ENCODE measurements at regions not wholly inside any gene's neighbourhood (a gene's known extent, or its start where the extent isn't known, plus 50 kb on each side); places are given as distances from the start of the nearest gene placed in this dataset.

DNA sequence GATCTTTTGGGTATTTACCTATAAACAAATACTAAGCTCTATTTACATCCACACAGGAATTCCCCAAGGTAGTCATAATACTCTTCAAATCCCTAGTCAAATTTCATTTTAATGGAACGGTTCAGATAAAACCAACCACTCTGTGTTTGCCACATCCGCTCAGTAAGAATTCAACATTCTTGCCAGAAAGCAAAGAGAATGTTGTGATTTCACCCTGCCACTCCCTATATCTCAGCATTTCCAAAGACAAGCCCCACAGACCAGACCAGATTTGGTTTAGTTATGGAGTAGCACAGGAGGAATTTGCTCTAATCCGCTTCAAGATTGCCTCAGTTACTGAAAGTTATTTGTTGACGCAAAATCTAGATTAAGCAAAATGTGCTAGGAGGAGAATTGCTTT, 105.6 kb upstream of the SERP2 start:
- TF ChIP-seq, protein P1, sequence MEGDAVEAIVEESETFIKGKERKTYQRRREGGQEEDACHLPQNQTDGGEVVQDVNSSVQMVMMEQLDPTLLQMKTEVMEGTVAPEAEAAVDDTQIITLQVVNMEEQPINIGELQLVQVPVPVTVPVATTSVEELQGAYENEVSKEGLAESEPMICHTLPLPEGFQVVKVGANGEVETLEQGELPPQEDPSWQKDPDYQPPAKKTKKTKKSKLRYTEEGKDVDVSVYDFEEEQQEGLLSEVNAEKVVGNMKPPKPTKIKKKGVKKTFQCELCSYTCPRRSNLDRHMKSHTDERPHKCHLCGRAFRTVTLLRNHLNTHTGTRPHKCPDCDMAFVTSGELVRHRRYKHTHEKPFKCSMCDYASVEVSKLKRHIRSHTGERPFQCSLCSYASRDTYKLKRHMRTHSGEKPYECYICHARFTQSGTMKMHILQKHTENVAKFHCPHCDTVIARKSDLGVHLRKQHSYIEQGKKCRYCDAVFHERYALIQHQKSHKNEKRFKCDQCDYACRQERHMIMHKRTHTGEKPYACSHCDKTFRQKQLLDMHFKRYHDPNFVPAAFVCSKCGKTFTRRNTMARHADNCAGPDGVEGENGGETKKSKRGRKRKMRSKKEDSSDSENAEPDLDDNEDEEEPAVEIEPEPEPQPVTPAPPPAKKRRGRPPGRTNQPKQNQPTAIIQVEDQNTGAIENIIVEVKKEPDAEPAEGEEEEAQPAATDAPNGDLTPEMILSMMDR (IDR thresholded peaks at IDR 0.05; ENCODE audit: insufficient read depth, low read length, poor library complexity, severe bottlenecking), result no peak

DNA sequence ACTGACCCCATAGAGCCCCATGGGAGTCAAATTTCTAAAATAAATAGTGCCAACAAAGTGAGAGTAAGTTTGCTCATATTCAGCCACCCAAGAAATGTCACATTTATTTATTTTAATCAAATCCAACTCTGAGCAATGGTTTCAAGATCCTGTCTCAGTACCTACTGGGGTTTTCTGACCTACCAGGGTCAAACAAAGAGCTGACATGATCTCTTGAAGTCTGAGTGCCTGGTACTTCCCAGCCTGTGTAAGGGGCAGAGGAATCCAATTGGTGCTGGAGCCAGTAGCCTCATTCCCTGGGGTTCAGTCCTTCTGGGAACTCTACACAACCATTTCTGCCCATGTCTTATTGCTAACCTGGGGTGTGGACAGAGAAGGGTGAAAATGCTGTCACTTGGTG, 104.6 kb upstream of the SERP2 start:
- H3K4me3 ChIP-seq (replicated peaks; ENCODE audit: low read depth, low read length), result no peak overlapping the region
- TF ChIP-seq, protein P1 (IDR thresholded peaks at IDR 0.05; ENCODE audit: insufficient read depth, low read length, poor library complexity, severe bottlenecking), result no peak
- DNase-seq (ENCODE audit: extremely low read depth, insufficient read length), result no peak
- H3K36me3 ChIP-seq (ENCODE audit: control insufficient read depth, insufficient read depth, low read length), result no peaks in the 10 kb centered on the region
- H3K27me3 ChIP-seq (replicated peaks; ENCODE audit: control insufficient read depth, insufficient read depth, low read length), result no peaks in the 10 kb centered on the region

More for the DNA sequence above, 105.6 kb upstream of the SERP2 start:
- no peak for DNase-seq (ENCODE audit: extremely low read depth, insufficient read length)
- no peaks in the 10 kb centered on the region for H3K36me3 ChIP-seq (ENCODE audit: control insufficient read depth, insufficient read depth, low read length)
- H3K27me3 ChIP-seq (replicated peaks; ENCODE audit: control insufficient read depth, insufficient read depth, low read length), result no peaks in the 10 kb centered on the region
- H3K4me3 ChIP-seq (replicated peaks; ENCODE audit: low read depth, low read length), result no peak overlapping the region

DNA sequence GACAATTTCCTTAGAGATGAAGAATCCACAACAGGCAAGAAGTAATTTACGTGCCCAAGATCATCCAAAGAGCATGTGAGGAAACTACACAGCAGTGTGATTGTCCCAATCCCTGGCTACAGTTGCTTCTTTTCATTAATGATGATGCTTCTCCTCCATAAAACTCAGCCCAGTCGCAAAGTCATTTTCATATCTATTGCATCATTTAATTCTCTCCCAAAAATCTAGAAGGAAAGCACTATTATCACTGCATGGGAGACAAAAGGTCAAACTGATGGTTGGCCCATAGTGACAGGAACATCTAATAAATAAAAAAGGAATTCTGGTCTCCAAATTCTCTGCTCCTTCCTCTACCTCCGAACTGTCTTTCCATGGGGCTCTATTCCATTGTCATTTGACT, 103.5 kb upstream of the SERP2 start:
- TF ChIP-seq, protein P1 (IDR thresholded peaks at IDR 0.05; ENCODE audit: insufficient read depth, low read length, poor library complexity, severe bottlenecking), result no peak
- no peaks in the 10 kb centered on the region for H3K36me3 ChIP-seq (ENCODE audit: control insufficient read depth, insufficient read depth, low read length)
- DNase-seq (ENCODE audit: extremely low read depth, insufficient read length), result no peak
- no peaks in the 10 kb centered on the region for H3K27me3 ChIP-seq (replicated peaks; ENCODE audit: control insufficient read depth, insufficient read depth, low read length)
- no peak overlapping the region for H3K4me3 ChIP-seq (replicated peaks; ENCODE audit: low read depth, low read length)

DNA sequence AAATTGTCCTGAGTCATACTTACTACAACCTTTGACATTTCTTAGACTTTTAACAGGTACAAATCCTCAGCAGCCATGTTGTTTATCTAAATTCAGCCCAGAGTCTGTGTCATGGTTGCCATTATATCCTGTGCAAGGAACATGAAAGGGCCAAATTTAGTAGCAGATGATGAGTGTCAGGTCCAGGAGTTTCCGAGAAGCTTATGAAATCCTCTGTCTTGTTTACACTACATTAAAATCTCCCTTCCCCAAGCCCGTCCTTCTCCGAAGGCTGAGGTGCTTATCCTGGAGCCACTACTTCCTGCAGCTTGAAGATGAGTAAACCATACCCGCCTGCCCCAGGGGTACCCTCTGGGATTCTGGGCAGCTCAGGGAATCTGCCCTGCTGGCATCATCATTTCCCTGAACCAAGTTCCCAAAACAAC, 102.6 kb upstream of the SERP2 start:
- TF ChIP-seq, protein P1 (IDR thresholded peaks at IDR 0.05; ENCODE audit: insufficient read depth, low read length, poor library complexity, severe bottlenecking), result no peak
- Histone ChIP-seq H3K4me3 (replicated peaks; ENCODE audit: low read depth, low read length) (no peak overlapping the region), H3K36me3 (ENCODE audit: control insufficient read depth, insufficient read depth, low read length) (no peaks in the 10 kb centered on the region), H3K27me3 (replicated peaks; ENCODE audit: control insufficient read depth, insufficient read depth, low read length) (no peaks in the 10 kb centered on the region)
- no peak for DNase-seq (ENCODE audit: extremely low read depth, insufficient read length)

DNA sequence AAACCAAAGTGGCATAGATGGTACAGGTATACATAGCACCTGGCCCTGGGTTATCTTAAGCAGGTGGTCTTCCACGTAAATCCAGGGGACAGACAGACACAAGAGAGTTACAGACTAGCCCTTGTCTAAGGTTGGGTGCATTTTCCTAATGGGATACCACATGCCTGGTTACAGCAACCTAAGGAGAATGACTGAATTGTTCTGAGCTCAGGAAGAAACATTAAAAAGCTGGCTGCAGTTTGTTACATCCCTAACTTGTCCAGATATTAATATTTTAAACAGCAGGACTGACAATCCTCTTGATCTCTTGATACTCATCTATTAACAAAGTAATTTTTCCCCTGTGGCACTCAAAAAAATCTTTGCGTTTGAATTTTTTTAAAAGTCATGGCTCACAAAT, 102.2 kb upstream of the SERP2 start:
- no peak overlapping the region for H3K4me3 ChIP-seq (replicated peaks; ENCODE audit: low read depth, low read length)
- no peak for DNase-seq (ENCODE audit: extremely low read depth, insufficient read length)
- H3K36me3 ChIP-seq (ENCODE audit: control insufficient read depth, insufficient read depth, low read length), result no peaks in the 10 kb centered on the region
- H3K27me3 ChIP-seq (replicated peaks; ENCODE audit: control insufficient read depth, insufficient read depth, low read length), result no peaks in the 10 kb centered on the region
- TF ChIP-seq, protein P1 (IDR thresholded peaks at IDR 0.05; ENCODE audit: insufficient read depth, low read length, poor library complexity, severe bottlenecking), result no peak

DNA sequence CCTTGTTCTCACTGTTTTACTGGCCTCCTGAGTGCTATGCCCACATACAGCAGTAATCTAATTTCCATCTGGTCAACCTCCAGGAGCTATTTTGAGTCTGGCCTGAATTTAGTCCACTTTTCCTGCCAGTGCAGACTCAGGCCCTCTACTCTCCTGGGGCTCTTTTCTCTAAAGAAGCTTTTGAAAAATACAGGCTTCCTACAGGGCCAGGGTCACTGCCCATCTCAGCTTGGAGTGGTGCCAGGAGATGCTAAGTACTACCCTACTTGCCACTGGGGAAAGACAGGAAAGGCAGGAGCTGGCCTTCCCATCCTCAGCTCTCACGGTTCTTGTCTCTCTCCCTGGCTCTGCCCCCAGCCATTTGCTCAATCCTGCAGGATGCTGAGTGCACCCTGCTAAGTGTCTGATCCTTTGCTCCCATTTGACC, 101.7 kb upstream of the SERP2 start:
- TF ChIP-seq, protein P1 (IDR thresholded peaks at IDR 0.05; ENCODE audit: insufficient read depth, low read length, poor library complexity, severe bottlenecking), result no peak
- H3K36me3 ChIP-seq (ENCODE audit: control insufficient read depth, insufficient read depth, low read length), result no peaks in the 10 kb centered on the region
- H3K4me3 ChIP-seq (replicated peaks; ENCODE audit: low read depth, low read length), result no peak overlapping the region
- no peaks in the 10 kb centered on the region for H3K27me3 ChIP-seq (replicated peaks; ENCODE audit: control insufficient read depth, insufficient read depth, low read length)
- DNase-seq (ENCODE audit: extremely low read depth, insufficient read length), result no peak

Data from GM06990 (cell line).